RWPE1 (cell line): ENCODE measurements at regions not wholly inside any gene's neighbourhood (a gene's known extent, or its start where the extent isn't known, plus 50 kb on each side); places are given as distances from the start of the nearest gene placed in this dataset.

Experiments
- CTCF ChIA-PET: fragments of 350-600 bp; sonication (Branson Sonifier 250); formaldehyde crosslinking; extraction: SDS; loops from one replicate; lab custom pipeline; 2021; lab: Yijun Ruan, JAX
- POLR2A ChIA-PET: fragments of 400-600 bp; formaldehyde crosslinking; extraction: SDS; loops from one replicate; lab custom pipeline; 2020; ENCODE audit warnings: antibody characterized with exemption; ENCODE audit not compliant: low non-redundant PET; lab: Yijun Ruan, JAX
- DNase-seq: peaks from one replicate; pipeline ENCODE4 v3.0.0; 2012; ENCODE audit warnings: low spot score
- H3K27ac ChIP-seq: fragments of 450-650 bp; 2 replicates; pipeline ENCODE4 v1.5.1; 2017
- TF ChIP-seq, protein P1 (sequence below): fragments of 450-650 bp; conservative IDR thresholded peaks from 2 replicates; pipeline ENCODE4 v1.5.1; 2017; ENCODE audit warnings: low read depth, mild to moderate bottlenecking

DNA sequence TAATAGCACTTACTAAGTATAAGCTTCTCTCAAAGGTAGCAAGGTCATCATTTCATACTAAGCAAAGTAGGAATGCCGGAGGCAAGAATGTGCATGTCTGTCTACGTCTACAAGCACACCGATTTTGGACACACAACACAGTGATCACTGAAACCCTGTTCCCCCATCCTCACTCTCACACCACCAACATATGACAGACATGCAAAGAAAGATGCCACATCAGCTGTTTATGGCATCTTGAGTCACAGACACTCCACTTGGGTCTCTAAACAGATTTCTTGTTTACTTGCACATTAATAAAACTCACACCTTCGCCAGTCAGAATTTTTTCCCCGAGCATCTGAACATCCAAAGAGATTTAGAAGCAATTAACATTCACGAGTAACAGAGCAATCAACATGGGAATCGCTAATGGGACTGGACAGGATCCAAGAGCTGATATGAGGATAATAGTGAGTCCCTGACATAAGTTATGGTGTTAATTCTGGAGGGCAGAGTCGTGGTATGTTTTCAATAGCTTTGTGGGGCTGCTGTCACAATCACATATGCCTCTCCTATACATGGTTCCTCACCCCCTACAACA is 324.1 kb downstream of the DHX15 start:
- TF ChIP-seq, protein P1, sequence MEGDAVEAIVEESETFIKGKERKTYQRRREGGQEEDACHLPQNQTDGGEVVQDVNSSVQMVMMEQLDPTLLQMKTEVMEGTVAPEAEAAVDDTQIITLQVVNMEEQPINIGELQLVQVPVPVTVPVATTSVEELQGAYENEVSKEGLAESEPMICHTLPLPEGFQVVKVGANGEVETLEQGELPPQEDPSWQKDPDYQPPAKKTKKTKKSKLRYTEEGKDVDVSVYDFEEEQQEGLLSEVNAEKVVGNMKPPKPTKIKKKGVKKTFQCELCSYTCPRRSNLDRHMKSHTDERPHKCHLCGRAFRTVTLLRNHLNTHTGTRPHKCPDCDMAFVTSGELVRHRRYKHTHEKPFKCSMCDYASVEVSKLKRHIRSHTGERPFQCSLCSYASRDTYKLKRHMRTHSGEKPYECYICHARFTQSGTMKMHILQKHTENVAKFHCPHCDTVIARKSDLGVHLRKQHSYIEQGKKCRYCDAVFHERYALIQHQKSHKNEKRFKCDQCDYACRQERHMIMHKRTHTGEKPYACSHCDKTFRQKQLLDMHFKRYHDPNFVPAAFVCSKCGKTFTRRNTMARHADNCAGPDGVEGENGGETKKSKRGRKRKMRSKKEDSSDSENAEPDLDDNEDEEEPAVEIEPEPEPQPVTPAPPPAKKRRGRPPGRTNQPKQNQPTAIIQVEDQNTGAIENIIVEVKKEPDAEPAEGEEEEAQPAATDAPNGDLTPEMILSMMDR: no peak
- ChIA-PET CTCF (interaction anchor here (0.7 kb wide), 1 partner anchor 19 kb away, joined by 3 read pairs; no protein-coding TSS in a partner anchor), POLR2A (no interaction called here)
- no peak for DNase-seq
- no peak overlapping the region for H3K27ac ChIP-seq

DNA sequence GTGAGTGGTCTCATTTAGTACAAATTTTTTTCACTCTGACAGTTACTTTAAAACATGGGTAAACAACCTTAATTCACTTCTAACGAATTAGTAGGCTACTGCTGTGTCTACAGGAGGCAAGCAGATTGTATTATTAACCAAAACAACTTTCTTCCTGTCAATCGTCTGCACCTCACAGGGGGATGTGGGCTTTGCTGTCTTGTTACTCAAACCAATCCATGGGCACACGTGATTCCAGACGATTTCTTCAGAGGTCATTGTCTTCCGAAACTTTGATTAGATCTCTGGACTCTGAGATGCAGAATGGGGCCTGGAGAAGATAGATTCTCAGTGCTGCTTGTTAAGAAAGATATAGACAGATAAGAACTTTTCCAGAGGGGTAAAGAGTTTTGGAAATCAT is 327.8 kb downstream of the DHX15 start:
- ChIA-PET CTCF (no interaction called here), POLR2A (no interaction called here)
- no peak for DNase-seq
- TF ChIP-seq, protein P1: no peak
- no peak overlapping the region for H3K27ac ChIP-seq

DNA sequence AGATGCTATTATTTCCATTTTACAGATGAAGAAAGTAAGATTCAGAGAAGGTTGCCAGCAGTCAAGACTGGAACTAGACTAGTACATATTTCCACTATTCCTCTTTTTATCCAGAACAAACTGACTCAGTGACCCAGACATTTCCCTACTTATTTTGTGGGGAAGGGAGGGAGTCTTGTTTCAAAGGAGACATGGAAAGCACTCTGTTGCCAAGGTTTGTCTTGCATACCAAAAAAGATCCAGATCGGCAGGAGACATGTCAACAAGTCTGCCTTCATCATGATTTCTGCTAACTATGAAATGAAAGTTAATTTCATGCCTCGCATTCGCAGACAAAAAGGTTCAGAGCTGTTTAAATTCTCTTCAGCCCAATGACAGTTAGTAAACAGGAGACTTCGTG is 328.3 kb downstream of the DHX15 start:
- TF ChIP-seq, protein P1: no peak
- H3K27ac ChIP-seq: no peak overlapping the region
- DNase-seq: no peak
- ChIA-PET CTCF (no interaction called here), POLR2A (no interaction called here)

GRCh38 chr4:24252121-24252520 is 332.2 kb downstream of the DHX15 start:
- DNase-seq: no peak
- CTCF ChIA-PET: no interaction called here
- no peak overlapping the region for H3K27ac ChIP-seq
- POLR2A ChIA-PET: no interaction called here
- TF ChIP-seq, protein P1: no peak

DNA sequence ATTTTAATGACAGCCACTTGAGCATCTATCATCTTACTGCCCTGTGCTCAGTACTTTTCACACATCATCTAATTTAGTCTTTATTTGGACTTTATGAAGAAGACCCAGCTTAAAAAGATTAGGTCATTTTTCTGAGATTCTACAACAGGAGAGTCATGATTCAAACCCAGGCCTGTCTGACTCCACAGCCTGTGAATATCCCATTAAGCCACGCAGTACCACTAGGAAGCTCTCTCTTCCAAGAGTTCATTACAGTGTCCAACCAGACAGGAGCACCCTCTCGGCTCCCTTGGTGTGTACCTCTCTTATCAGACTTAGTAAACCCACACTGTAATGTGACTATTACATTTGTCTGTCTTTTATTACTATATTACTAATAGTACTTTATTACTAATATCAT is 332.8 kb downstream of the DHX15 start:
- POLR2A ChIA-PET: no interaction called here
- DNase-seq: no peak
- TF ChIP-seq, protein P1: no peak
- CTCF ChIA-PET: no interaction called here
- H3K27ac ChIP-seq: no peak overlapping the region

DNA sequence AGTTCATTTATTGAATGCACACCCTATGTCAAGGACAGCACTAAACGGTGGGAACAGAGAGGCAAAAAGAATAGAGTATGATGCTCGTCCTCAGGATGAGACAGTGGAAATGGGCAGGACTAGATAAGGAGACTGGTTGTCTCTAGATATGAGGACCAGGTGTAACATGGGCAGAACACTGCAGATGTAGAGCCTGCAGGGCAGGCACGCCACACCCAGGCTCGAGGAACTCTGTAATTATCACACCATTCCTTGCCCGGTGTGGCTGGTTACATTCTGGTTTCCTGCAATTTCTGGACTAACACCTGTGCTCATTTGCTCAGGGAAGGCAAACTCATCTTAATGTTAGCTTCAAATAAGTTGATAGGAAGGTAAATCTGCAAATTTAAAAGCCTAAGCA is 334.4 kb downstream of the DHX15 start:
- CTCF ChIA-PET: no interaction called here
- TF ChIP-seq, protein P1: no peak
- H3K27ac ChIP-seq: no peak overlapping the region
- no peak for DNase-seq
- POLR2A ChIA-PET: no interaction called here
